HepG2 (cell line): ENCODE measurements at regions not wholly inside any gene's neighbourhood (a gene's known extent, or its start where the extent isn't known, plus 50 kb on each side); places are given as distances from the start of the nearest gene placed in this dataset.

ENCODE experiments used
- ASH2L ChIP-seq: fragments of 300-600, 200-600 bp; sonication (generic); IDR thresholded peaks from 2 replicates; pipeline ENCODE4 v1.7.0; 2017; ENCODE audit warnings: low read depth, mild to moderate bottlenecking, moderate library complexity, mixed read lengths, low read length; ENCODE audit not compliant: insufficient read length
- GABPB1 ChIP-seq: IDR thresholded peaks from 2 replicates; pipeline ENCODE4 v1.6.1; 2016; ENCODE audit warnings: mild to moderate bottlenecking, missing genetic modification reagents, moderate library complexity, missing compliant biosample characterization
- GATAD2A ChIP-seq: IDR thresholded peaks from 2 replicates; pipeline ENCODE4 v1.6.1; 2016
- HNF4A ChIP-seq: sonication (generic); formaldehyde crosslinking; IDR thresholded peaks from 2 replicates; pipeline ENCODE4 v1.4.0; 2020; ENCODE audit warnings: missing genetic modification reagents
- KMT2B ChIP-seq: IDR thresholded peaks from 2 replicates; pipeline ENCODE4 v1.6.1; 2016; ENCODE audit warnings: missing genetic modification reagents, missing compliant biosample characterization
- NR2C2 ChIP-seq: sonication (generic); formaldehyde crosslinking; IDR thresholded peaks from 2 replicates; pipeline ENCODE4 v1.4.0; 2020; ENCODE audit warnings: missing genetic modification reagents, mild to moderate bottlenecking, moderate library complexity, borderline replicate concordance
- PHF21A ChIP-seq: sonication (generic); formaldehyde crosslinking; IDR thresholded peaks from 2 replicates; pipeline ENCODE4 v1.5.0; 2020; ENCODE audit warnings: mild to moderate bottlenecking, missing genetic modification reagents
- SIN3B ChIP-seq: fragments of 150-350 bp; IDR thresholded peaks from 2 replicates; pipeline ENCODE4 v1.6.1; 2014; ENCODE audit warnings: low read length
- SIX4 ChIP-seq: sonication (generic); formaldehyde crosslinking; IDR thresholded peaks from 2 replicates; pipeline ENCODE4 v1.4.0; 2020; ENCODE audit warnings: missing genetic modification reagents
- SP4 ChIP-seq: sonication (generic); formaldehyde crosslinking; IDR thresholded peaks from 2 replicates; pipeline ENCODE4 v1.8.1; 2023; ENCODE audit warnings: mild to moderate bottlenecking, missing genetic modification reagents
- ZC3H4 ChIP-seq: sonication (generic); formaldehyde crosslinking; IDR thresholded peaks from 2 replicates; pipeline ENCODE4 v1.4.0; 2020; ENCODE audit warnings: missing genetic modification reagents, borderline replicate concordance
- ZNF232 ChIP-seq: sonication (generic); formaldehyde crosslinking; IDR thresholded peaks from 2 replicates; pipeline ENCODE4 v1.4.0; 2020; ENCODE audit warnings: missing genetic modification reagents, borderline replicate concordance
- TF ChIP-seq, protein P1 (sequence below): sonication (generic); formaldehyde crosslinking; IDR thresholded peaks from 2 replicates; pipeline ENCODE4 v1.4.0; 2020; ENCODE audit warnings: missing genetic modification reagents
- TF ChIP-seq, protein P2 (sequence below): IDR thresholded peaks from 2 replicates; pipeline ENCODE4 v1.6.1; 2018; ENCODE audit warnings: missing genetic modification reagents, mild to moderate bottlenecking, missing compliant biosample characterization
- TF ChIP-seq, protein P3 (sequence below): sonication (generic); formaldehyde crosslinking; IDR thresholded peaks from 2 replicates; pipeline ENCODE4 v1.4.0; 2020; ENCODE audit warnings: mild to moderate bottlenecking, missing genetic modification reagents
- TF ChIP-seq, protein P4 (sequence below): sonication (generic); formaldehyde crosslinking; IDR thresholded peaks from 2 replicates; pipeline ENCODE4 v1.4.0; 2020; ENCODE audit warnings: mild to moderate bottlenecking, low read depth, missing genetic modification reagents

DNA sequence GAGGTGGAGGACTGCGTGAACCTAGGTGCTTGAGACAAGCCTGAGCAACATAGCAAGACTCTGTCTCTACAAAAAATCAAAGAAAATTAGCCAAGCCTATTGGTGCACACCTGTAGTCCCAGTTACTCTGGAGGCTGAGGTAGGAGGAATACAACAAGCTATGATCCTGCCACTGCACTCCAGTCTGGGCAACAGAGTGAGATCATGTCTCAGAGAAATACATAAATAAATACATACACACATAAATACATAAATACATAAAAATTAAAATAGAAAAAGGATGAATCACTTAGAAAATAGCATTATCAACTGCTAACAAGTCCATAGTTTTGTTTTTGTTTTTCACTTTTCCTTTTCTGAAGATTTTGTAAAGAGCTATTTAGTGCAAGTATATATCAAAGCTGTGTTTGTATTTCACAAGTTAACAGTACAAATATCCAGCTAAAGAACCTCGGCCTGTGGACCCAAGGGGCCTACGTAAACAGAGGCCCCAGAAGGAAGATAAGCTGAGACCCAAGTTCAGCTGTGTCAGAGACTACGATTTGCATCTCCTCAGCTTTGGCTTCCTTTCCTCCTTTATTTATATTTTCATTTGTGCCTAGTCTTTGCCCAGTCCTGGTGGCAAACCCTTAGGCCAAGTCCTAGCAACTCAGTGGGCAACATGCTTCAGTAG is 67.1 kb upstream of the ROBO2 start (continued):
- TF ChIP-seq, protein P1, sequence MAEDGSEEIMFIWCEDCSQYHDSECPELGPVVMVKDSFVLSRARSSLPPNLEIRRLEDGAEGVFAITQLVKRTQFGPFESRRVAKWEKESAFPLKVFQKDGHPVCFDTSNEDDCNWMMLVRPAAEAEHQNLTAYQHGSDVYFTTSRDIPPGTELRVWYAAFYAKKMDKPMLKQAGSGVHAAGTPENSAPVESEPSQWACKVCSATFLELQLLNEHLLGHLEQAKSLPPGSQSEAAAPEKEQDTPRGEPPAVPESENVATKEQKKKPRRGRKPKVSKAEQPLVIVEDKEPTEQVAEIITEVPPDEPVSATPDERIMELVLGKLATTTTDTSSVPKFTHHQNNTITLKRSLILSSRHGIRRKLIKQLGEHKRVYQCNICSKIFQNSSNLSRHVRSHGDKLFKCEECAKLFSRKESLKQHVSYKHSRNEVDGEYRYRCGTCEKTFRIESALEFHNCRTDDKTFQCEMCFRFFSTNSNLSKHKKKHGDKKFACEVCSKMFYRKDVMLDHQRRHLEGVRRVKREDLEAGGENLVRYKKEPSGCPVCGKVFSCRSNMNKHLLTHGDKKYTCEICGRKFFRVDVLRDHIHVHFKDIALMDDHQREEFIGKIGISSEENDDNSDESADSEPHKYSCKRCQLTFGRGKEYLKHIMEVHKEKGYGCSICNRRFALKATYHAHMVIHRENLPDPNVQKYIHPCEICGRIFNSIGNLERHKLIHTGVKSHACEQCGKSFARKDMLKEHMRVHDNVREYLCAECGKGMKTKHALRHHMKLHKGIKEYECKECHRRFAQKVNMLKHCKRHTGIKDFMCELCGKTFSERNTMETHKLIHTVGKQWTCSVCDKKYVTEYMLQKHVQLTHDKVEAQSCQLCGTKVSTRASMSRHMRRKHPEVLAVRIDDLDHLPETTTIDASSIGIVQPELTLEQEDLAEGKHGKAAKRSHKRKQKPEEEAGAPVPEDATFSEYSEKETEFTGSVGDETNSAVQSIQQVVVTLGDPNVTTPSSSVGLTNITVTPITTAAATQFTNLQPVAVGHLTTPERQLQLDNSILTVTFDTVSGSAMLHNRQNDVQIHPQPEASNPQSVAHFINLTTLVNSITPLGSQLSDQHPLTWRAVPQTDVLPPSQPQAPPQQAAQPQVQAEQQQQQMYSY (CRISPR knock-in tag) = no peak
- TF ChIP-seq HNF4A (CRISPR knock-in tag) (peak; percentile 97), SIN3B (no peak), GABPB1 (CRISPR knock-in tag) (no peak), GATAD2A (CRISPR knock-in tag) (peak; percentile 91), ASH2L (peak; percentile 34), SIX4 (CRISPR knock-in tag) (no peak), SP4 (CRISPR knock-in tag) (no peak), ZNF232 (CRISPR knock-in tag) (peak; percentile 30; the same call in 1 of the 2 replicates), KMT2B (CRISPR knock-in tag) (no peak), ZC3H4 (CRISPR knock-in tag) (no peak), NR2C2 (CRISPR knock-in tag) (0 out of 2 replicates have a peak, but pooled peaks have one; percentile 32), PHF21A (peak; percentile 50; the same call in 1 of the 2 replicates)
- TF ChIP-seq, protein P2, sequence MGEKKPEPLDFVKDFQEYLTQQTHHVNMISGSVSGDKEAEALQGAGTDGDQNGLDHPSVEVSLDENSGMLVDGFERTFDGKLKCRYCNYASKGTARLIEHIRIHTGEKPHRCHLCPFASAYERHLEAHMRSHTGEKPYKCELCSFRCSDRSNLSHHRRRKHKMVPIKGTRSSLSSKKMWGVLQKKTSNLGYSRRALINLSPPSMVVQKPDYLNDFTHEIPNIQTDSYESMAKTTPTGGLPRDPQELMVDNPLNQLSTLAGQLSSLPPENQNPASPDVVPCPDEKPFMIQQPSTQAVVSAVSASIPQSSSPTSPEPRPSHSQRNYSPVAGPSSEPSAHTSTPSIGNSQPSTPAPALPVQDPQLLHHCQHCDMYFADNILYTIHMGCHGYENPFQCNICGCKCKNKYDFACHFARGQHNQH (CRISPR knock-in tag) = no peak
- TF ChIP-seq, protein P3, sequence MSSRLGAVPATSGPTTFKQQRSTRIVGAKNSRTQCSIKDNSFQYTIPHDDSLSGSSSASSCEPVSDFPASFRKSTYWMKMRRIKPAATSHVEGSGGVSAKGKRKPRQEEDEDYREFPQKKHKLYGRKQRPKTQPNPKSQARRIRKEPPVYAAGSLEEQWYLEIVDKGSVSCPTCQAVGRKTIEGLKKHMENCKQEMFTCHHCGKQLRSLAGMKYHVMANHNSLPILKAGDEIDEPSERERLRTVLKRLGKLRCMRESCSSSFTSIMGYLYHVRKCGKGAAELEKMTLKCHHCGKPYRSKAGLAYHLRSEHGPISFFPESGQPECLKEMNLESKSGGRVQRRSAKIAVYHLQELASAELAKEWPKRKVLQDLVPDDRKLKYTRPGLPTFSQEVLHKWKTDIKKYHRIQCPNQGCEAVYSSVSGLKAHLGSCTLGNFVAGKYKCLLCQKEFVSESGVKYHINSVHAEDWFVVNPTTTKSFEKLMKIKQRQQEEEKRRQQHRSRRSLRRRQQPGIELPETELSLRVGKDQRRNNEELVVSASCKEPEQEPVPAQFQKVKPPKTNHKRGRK = no peak
- TF ChIP-seq, protein P4, sequence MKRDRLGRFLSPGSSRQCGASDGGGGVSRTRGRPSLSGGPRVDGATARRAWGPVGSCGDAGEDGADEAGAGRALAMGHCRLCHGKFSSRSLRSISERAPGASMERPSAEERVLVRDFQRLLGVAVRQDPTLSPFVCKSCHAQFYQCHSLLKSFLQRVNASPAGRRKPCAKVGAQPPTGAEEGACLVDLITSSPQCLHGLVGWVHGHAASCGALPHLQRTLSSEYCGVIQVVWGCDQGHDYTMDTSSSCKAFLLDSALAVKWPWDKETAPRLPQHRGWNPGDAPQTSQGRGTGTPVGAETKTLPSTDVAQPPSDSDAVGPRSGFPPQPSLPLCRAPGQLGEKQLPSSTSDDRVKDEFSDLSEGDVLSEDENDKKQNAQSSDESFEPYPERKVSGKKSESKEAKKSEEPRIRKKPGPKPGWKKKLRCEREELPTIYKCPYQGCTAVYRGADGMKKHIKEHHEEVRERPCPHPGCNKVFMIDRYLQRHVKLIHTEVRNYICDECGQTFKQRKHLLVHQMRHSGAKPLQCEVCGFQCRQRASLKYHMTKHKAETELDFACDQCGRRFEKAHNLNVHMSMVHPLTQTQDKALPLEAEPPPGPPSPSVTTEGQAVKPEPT (CRISPR knock-in tag) = no peak
